ENCODE measurements at regions not wholly inside any gene's neighbourhood (a gene's known extent, or its start where the extent isn't known, plus 50 kb on each side); places are given as distances from the start of the nearest gene placed in this dataset.

- no peak for DNase-seq (ENCODE audit: low spot score)
Measured at GRCh38 chr6:154561750-154562149, 51.3 kb upstream of the CNKSR3 start.

- DNase-seq (ENCODE audit: low spot score), result no peak
Measured at GRCh38 chr6:154565331-154565730, 54.8 kb upstream of the CNKSR3 start.

DNA sequence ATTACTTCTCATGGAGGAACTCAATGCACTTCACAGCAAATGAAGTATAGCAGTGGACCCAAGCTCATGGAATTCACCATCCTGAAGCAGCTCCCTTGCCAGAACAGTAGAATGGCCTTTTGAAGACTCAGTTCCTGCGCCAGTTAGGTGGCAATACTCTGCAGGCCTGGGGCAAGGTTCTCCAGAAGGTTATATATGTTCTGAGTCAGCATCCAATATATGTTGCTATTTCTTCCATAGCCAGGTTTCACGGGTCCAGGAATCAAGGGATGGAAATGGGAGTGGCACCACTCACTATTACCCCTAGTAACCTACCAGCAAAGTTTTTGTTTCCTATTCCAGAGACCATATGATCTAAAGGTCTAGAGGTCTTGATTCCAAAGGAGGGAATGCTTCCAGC is 56.4 kb upstream of the CNKSR3 start:
- DNase-seq (ENCODE audit: low spot score), result no peak

- no peak for DNase-seq (ENCODE audit: low spot score)
Measured at GRCh38 chr6:154567695-154568220, 57.3 kb upstream of the CNKSR3 start.

DNA sequence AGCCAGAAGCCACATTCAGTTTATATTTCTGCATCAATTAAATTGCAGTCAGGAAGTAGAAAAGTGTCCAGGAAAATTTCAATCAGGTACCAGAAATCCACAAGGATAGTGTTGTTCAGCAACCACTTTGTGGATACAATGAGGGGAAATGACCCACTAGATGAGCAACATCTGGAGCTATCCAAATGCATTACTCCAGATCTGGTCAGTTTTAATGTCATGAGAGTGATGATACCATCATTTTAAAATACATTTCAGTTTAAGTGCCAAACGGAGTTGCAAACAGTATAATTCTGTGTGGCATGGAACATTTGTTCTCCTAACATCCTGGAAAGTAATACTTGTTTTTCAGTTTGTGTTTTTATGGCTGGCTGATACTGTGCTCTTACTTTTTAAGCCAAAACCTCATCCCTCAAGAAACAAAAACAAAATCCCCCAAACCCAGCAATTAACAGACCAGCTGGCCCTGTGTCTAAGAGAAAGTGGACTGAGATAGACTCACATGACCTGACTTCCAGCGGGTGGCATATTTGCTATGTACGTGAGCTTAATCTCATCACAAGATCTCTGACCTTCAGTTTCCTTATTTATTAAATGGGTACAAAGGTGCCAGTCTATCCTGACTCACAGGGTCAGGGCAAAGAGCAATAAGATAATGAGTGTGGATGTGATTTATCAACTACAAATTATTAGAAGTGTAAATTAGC is 58.8 kb upstream of the CNKSR3 start:
- no peak for DNase-seq (ENCODE audit: low spot score)

DNA sequence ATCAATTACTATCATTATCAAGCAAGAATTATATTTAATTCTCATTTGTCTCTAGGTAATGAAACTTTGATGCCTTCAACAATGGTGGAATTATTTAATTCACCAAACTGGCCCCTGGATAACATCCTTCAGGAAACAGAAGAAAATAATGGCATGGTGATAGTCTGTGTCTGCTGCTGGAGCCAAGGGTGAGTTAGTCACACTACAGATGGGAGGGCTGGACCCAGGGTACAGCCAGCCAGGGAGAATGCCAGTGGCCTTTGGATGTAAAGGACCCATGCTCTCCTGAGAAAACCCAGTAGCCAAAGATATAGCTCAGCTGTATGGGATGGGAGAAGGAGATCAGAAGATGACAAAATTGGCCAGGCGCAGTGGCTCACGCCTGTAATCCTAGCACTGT is 60.0 kb upstream of the CNKSR3 start:
- no peak for DNase-seq (ENCODE audit: low spot score)

- DNase-seq (ENCODE audit: low spot score), result no peak
Measured at GRCh38 chr6:154572556-154572955, 62.1 kb upstream of the CNKSR3 start.

- no peak for DNase-seq (ENCODE audit: low spot score)
Measured at GRCh38 chr6:154578004-154578559, 67.6 kb upstream of the CNKSR3 start.

GRCh38 chr6:154579046-154579445 is 68.6 kb upstream of the CNKSR3 start:
- no peak for DNase-seq (ENCODE audit: low spot score)

DNA sequence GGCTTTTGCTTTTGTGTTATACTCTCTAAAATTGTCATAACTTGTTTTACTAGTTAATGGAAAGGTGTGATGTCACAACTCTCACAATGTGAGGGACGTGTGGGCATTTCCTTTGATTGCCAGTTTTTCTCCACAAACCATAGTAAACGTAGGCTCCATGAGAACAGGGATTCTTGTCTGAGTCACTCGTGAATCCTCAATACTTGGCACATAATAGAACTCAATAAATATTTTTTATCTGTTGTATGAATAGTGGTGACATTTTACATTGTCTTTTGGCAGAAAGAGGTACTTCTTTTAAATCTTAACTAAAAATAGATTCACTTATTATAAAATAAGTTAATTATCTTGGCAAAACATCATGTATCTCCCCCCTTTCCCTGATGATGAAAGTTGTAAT is 69.0 kb upstream of the CNKSR3 start:
- no peak for DNase-seq (ENCODE audit: low spot score)

DNA sequence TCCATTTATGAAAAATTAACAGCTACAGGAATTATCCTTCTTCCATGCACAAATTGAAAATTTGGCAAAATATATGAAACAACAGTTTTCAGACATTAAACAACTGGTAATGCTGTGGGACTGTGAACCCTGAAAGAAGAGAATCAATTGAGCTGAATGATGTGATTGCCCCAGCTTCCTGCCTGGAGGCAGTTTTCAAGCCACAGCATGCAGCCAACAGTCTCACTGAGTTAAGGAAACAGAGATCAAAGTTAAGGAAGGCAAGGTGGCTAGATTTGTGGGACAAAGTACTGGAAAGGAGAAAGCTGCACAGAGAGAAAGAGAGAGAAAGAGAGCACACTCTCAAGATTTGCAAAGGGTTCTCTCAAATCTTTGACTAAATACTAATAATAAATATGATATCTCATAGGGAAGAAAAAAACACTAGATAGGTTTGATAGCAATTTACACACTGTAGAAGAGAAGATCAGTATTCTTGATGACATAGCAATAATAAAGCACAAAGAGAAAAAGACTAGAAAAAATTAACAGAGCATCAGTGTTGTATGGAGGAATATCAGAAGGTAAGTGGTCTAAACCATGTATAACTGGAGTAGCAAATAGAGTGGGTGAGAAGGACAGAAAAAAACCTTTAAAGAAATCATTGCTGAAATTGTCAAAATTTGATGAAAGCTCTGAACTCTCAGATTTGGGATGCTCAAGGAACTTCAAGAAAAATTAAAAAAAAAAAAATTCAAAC is 70.1 kb upstream of the CNKSR3 start:
- DNase-seq (ENCODE audit: low spot score), result no peak

GRCh38 chr6:154582696-154583095 is 72.2 kb upstream of the CNKSR3 start:
- DNase-seq (ENCODE audit: low spot score), result no peak

DNA sequence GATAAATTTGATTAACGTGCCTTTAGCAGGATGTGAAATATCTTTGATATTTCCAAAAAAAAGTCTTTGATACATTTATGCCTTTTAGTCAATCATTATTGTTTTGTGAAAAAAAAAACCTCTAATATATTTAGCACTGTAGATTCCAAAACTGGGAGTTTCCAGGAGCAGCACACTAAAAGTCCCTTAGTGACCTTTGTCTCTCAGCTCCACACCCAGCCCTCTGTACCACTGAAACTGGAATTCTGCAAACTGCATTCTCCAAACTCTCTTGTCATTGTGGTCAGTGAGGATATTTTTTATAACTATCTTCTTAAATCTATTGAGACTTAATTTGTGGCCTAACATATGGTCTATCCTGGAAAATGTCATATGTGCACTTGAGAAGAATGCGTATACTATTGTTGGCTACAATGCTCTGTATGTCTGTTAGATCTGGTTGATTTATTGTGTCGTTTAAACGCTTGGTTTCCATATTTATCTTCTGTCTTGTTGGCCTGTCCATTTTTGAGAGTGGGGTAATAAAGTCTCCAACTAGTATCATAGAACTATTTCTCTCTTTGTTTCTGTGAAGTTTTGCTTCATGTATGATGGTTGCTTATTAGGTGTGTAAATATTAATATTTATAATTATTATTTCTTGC is 73.2 kb upstream of the CNKSR3 start:
- no peak for DNase-seq (ENCODE audit: low spot score)

- no peak for DNase-seq (ENCODE audit: low spot score)
Measured at GRCh38 chr6:154590756-154591155, 80.3 kb upstream of the CNKSR3 start.

DNA sequence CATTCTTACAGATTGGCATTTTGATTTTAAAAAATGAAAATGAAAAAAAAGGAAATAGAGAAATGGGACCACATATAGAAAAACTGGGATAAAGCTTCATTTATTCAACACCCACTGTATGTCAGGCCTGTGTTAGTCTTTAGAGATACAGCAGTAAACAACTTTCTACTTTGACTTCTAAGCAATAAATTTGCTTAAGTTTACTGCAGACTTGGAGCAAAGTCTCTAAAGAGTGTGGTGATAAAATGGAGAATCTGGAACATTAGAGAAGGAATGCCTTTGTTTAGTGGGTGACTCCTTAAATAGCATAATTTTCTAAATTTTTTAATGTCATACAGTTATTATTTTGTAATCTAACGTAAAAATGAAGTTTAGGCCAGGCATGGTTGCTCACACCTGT is 80.7 kb upstream of the CNKSR3 start:
- DNase-seq (ENCODE audit: low spot score), result no peak

DNA sequence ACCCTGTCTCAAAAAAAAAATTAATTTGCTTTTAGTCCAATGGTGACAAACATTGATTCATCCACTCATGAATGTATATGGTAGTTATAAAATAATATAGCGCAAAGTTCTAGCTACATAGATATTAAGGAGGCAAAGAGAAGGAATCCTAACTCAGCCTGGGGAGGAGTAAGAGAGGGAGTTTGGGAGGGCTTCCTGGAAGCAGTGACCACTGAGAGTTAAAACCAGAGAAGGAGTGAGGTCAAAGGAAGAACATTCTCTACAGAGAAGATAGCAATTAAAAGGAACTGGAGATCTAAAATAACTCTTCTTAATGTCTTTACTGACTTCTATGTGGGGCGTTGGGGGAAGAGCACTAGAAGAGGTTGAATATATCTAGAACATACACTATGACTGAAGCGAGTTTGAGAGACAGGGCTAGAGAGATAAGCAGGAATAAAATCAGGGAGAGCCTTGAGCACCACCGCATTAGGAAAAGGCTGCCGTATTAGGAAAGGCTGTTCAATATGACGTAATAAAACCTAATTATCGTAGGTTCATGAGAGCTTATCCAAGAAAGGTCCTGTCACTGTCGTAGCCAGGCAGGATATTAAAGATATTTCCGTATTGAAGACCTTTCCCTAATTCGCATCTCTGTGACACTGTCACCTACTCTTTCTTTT is 81.8 kb upstream of the CNKSR3 start:
- DNase-seq (ENCODE audit: low spot score), result no peak

DNA sequence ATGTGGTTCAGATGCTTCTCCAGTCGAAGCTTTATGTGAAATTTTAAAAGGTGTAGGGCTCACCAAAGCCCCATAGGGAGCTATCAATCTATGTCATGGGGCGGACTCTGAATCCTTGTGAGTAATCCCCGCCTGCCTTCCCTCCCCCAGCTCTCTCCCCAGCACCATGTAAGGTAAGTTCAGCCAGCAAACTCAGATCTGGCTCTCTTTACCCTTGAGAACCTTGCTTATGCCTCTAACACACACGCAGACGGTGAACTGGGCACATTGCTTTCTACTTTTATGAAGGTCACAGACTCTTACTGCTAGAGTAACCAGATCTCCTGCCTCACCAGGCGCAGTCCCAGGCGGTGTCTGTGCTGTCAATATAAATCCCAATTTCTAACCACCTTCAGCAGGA is 82.6 kb upstream of the CNKSR3 start:
- DNase-seq (ENCODE audit: low spot score), result no peak

GRCh38 chr6:154594496-154595198 is 84.2 kb upstream of the CNKSR3 start:
- no peak for DNase-seq (ENCODE audit: low spot score)

GRCh38 chr6:154595538-154595937 is 85.1 kb upstream of the CNKSR3 start:
- DNase-seq (ENCODE audit: low spot score), result no peak

DNA sequence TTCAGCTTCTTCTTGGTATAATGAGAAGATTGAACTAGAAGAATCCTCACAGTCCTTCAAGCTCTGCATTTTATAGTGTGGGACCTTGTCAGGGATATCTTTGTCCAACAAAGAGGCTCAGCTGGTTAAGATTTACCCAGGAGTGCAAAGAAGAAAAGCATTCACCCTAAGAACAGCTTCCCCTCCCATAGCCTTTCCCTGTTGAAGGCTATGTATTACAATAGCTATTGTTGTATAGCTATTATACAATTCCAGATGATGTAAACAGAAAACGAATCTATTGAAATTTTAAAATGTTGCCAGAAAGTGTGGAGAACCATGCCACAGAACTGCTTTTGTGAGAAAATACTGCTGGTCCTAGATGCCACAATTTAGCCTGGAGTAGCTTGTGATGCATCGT is 85.5 kb upstream of the CNKSR3 start:
- DNase-seq (ENCODE audit: low spot score), result no peak

- DNase-seq (ENCODE audit: low spot score), result no peak
Measured at GRCh38 chr6:154596701-154597100, 86.2 kb upstream of the CNKSR3 start.

- DNase-seq (ENCODE audit: low spot score), result no peak
Measured at GRCh38 chr6:154598399-154598798, 87.9 kb upstream of the CNKSR3 start.
